Ovary (tissue), 7 donors: ENCODE measurements at regions not wholly inside any gene's neighbourhood (a gene's known extent, or its start where the extent isn't known, plus 50 kb on each side); places are given as distances from the start of the nearest gene placed in this dataset.

Experiments used
- DNase-seq, 5 donors: peaks; one replicate each; pipeline ENCODE4 v3.0.0-alpha.2; 2019 to 2020
- H3K27ac ChIP-seq, 2 donors: fragments of 200-600 bp; one replicate each; pipeline versions ENCODE4 v1.5.1 to v1.8.0; 2019 to 2022
- H3K27me3 ChIP-seq: fragments of 200-600 bp; one replicate; pipeline ENCODE4 v1.8.0; 2022
- H3K36me3 ChIP-seq: fragments of 200-600 bp; sonication (generic); one replicate; pipeline ENCODE4 v1.5.1; 2019
- H3K4me1 ChIP-seq: one replicate; pipeline ENCODE4 v1.8.1; 2013; ENCODE audit warnings: mild to moderate bottlenecking, moderate library complexity; ENCODE audit not compliant: insufficient read depth
- H3K4me3 ChIP-seq: fragments of 200-600 bp; sonication (generic); one replicate; pipeline ENCODE4 v1.5.1; 2017
- H3K9me3 ChIP-seq, 2 donors: fragments of 200-600 bp in 1 of 2; sonication (generic) in 1 of 2; one replicate each; pipeline versions ENCODE4 v1.5.1 to v1.8.1; 2013 to 2019; ENCODE audit warnings: mild to moderate bottlenecking in 1 of 2, moderate library complexity in 1 of 2
- EP300 ChIP-seq: sonication (generic); formaldehyde crosslinking; IDR thresholded peaks from one replicate; pipeline ENCODE4 v1.6.1; 2017; ENCODE audit warnings: antibody characterized with exemption
- POLR2A ChIP-seq: fragments of 450-650 bp; IDR thresholded peaks from one replicate; pipeline ENCODE4 v1.6.1; 2017; ENCODE audit warnings: antibody characterized with exemption, mild to moderate bottlenecking, moderate library complexity
- WGBS, 3 donors: extraction: QIAGEN DNeasy Blood & Tissue Kit in 1 of 3; methylation state at CpG; one replicate each; pipeline versions ENCODE4 v1.1.5 to v1.1.7; 2013 to 2017; 5-methylcytosine and 5-hydroxymethylcytosine counted together
- intact Hi-C, 4 donors: fragments of 100-400 bp; cut with DNase I; formaldehyde crosslinking; loops; one replicate each; pipeline versions ENCODE4 v1.11.0 to v1.15.1; 2022 to 2023
- TF ChIP-seq, protein P1 (sequence below), 3 donors: fragments of 450-650 bp in 2 of 3; fragments of 200-600 bp in 1 of 3; IDR thresholded peaks; one replicate each; pipeline versions ENCODE4 v1.5.1 to v1.8.0; 2016 to 2022; ENCODE audit warnings: antibody characterized with exemption in 3 of 3, mild to moderate bottlenecking in 1 of 3
- donor health status: DM: no; HTN: no; CAD: no; lungs with moderate emphysema.
- donor health status: DM: no; HTN: no; CAD: no.
- donor health status: Bipolar disorder and iron deficiency.
- donor health status: DM: no; HTN: no; CAD: no.
- donor health status: DM: yes; HTN: yes; CAD: no.

DNA sequence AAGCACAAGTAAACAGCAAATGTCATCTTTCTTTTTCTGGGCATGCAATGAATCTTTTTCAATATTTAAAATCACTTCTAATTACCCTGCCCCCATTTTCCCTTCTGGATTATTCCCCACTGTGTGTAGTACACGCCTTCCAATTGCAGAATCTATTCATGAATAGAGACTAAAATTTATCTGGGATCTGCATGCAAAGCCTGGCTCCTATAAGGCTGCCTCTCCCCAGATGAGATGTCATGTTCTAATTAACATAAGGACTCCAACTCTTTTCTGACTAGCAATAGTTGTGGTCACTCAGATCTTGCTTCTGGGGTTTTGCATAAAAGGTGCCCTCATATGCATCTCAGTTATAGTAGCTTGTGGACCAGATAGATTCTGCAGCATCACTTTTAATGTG is 473.5 kb downstream of the BTG1 start:
- H3K9me3 ChIP-seq: no peaks in the 10 kb centered on the region
- intact Hi-C loops: no loop called here
- TF ChIP-seq, protein P1, sequence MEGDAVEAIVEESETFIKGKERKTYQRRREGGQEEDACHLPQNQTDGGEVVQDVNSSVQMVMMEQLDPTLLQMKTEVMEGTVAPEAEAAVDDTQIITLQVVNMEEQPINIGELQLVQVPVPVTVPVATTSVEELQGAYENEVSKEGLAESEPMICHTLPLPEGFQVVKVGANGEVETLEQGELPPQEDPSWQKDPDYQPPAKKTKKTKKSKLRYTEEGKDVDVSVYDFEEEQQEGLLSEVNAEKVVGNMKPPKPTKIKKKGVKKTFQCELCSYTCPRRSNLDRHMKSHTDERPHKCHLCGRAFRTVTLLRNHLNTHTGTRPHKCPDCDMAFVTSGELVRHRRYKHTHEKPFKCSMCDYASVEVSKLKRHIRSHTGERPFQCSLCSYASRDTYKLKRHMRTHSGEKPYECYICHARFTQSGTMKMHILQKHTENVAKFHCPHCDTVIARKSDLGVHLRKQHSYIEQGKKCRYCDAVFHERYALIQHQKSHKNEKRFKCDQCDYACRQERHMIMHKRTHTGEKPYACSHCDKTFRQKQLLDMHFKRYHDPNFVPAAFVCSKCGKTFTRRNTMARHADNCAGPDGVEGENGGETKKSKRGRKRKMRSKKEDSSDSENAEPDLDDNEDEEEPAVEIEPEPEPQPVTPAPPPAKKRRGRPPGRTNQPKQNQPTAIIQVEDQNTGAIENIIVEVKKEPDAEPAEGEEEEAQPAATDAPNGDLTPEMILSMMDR (IDR thresholded peaks at IDR 0.05): no peak
- no peak for TF ChIP-seq EP300
- 63 to 74% (median 72%) methylated on average over 1 of the region's 1 CpG for WGBS, 3 donors
- H3K4me3 ChIP-seq: no peak overlapping the region
- no peak for DNase-seq
- no peaks in the 10 kb centered on the region for H3K36me3 ChIP-seq
- no peak overlapping the region for H3K27ac ChIP-seq
- H3K27me3 ChIP-seq: no peaks in the 10 kb centered on the region
- peaks cover 2% of the 10 kb centered on the region for H3K4me1 ChIP-seq

DNA sequence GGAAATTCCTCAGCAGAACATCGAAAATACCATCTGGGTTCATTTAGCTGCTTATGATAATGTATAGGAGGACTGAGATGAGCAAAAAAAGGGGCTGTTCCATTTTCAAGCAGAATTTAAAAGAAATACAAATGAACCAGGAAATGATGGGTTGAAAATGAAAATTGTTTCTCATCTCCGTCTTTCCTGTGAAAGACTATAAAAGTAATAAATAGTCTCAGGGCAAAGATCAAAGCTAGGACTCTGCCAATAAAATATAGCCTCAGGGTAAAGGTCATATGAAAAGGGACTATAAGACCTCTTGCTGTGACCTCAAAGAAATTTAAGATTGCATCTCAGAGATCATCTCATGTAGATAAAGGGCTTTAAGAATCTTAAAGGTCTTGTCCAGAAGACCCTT is 478.0 kb downstream of the BTG1 start:
- TF ChIP-seq EP300 (no peak), POLR2A (no peak)
- TF ChIP-seq, protein P1 (IDR thresholded peaks at IDR 0.05): no peak
- 61 to 73% (median 72%) methylated on average over 2 of the region's 2 CpGs for WGBS, 3 donors
- Histone ChIP-seq H3K36me3 (no peaks in the 10 kb centered on the region), H3K4me3 (no peak overlapping the region), H3K27ac (no peak overlapping the region), H3K4me1 (no peaks in the 10 kb centered on the region), H3K27me3 (no peaks in the 10 kb centered on the region), H3K9me3 (no peaks in the 10 kb centered on the region)
- intact Hi-C loops: loop anchor here in 1 of 4 donors (2.0 kb wide), 1 partner anchor 47 kb away; no protein-coding TSS in a partner anchor
- no peak for DNase-seq

DNA sequence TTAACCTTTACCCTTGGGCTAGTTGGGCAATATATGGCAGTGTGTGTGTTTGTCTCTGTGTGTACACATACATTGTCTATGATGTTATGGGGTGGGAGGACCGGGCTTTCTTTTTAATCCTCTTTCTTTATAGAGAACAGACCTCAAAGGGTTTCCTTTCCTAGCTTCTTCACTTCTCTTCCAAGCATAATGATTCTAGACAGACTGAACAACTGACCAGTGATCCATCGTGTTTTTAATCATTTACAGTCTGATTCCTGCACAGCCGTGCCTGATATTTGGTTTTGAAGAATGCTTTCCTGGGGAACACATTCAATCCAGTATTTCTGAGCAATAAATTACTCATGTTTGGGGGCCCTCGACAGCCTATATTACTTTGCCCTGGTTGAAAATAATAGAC is 481.1 kb upstream of the DCN start:
- WGBS, 3 donors: 77 to 83% (median 80%) methylated on average over 4 of the region's 4 CpGs
- no peak for DNase-seq
- no peaks in the 10 kb centered on the region for H3K36me3 ChIP-seq
- no peak overlapping the region for H3K4me3 ChIP-seq
- H3K4me1 ChIP-seq: no peaks in the 10 kb centered on the region
- H3K27me3 ChIP-seq: no peaks in the 10 kb centered on the region
- no peaks in the 10 kb centered on the region for H3K9me3 ChIP-seq
- no peak overlapping the region for H3K27ac ChIP-seq
- intact Hi-C loops: no loop called here
- TF ChIP-seq, protein P1 (IDR thresholded peaks at IDR 0.05): no peak
- TF ChIP-seq POLR2A (no peak), EP300 (no peak)

DNA sequence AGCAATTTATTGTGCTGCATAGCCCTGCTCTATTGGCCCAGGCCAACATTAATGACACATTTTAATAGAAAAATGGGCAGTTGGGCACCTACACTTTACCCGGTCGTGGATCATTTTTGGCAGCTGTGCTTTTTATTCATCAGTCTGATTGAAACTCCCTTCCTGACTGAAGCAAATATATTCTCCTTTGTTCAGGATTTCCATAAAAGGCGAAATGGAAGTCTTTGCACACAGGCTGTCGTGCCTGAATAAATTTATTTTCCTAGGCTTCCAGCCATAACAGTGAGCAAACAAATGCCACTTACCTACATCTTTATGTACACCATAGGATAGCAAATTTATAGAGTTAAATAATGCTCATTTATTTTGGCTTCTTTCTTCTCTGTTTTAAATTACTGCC is 480.7 kb upstream of the DCN start:
- H3K27ac ChIP-seq: no peak overlapping the region
- DNase-seq: no peak
- H3K4me1 ChIP-seq: no peaks in the 10 kb centered on the region
- H3K36me3 ChIP-seq: no peaks in the 10 kb centered on the region
- no peak for TF ChIP-seq POLR2A
- TF ChIP-seq, protein P1 (IDR thresholded peaks at IDR 0.05): no peak
- TF ChIP-seq EP300: no peak
- intact Hi-C loops: no loop called here
- H3K4me3 ChIP-seq: no peak overlapping the region
- H3K9me3 ChIP-seq: no peaks in the 10 kb centered on the region
- H3K27me3 ChIP-seq: no peaks in the 10 kb centered on the region
- WGBS, 3 donors: 69 to 79% (median 76%) methylated on average over 4 of the region's 4 CpGs

DNA sequence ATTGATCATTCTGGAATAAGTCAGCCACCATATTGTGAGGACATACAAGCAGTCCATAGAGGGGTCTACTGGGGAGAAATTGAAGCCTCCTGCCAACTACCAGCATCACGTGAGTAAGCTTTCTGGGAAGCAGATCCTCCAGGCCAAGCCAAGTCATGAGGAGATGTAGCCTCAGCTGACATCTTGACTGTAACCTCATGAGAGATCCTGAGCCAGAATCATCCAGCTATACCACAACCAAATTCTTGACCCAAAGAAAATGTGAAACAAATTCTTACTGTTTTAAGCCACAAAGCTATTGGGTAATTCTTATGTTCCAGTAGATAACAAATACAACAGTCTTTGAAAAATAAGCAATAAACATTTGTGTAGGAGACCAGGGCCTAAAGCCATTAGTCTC is 479.4 kb upstream of the DCN start:
- WGBS, 3 donors: 60 to 84% (median 83%) methylated on average over 1 of the region's 1 CpG
- Histone ChIP-seq H3K27me3 (no peaks in the 10 kb centered on the region), H3K36me3 (no peaks in the 10 kb centered on the region), H3K9me3 (no peaks in the 10 kb centered on the region), H3K4me3 (no peak overlapping the region), H3K27ac (no peak overlapping the region), H3K4me1 (no peaks in the 10 kb centered on the region)
- DNase-seq: no peak
- no peak for TF ChIP-seq EP300
- TF ChIP-seq, protein P1 (IDR thresholded peaks at IDR 0.05): no peak
- no peak for TF ChIP-seq POLR2A
- intact Hi-C loops: no loop called here
